Fibroblast of skin of right biceps (primary cell): ENCODE measurements at regions not wholly inside any gene's neighbourhood (a gene's known extent, or its start where the extent isn't known, plus 50 kb on each side); places are given as distances from the start of the nearest gene placed in this dataset.

Source experiments
- DNase-seq: peaks from one replicate; pipeline ENCODE4 v3.0.0-alpha.2; 2013

- DNase-seq: no peak
These were observed 131.1 kb upstream of the TBX20 start for GRCh38 chr7:35384761-35385700.

- no peak for DNase-seq
These were observed 126.9 kb upstream of the TBX20 start for GRCh38 chr7:35380739-35381224.

- no peak for DNase-seq
These were observed 125.6 kb upstream of the TBX20 start for GRCh38 chr7:35379481-35379880.

GRCh38 chr7:35375516-35375915 is 121.6 kb upstream of the TBX20 start:
- DNase-seq: no peak

GRCh38 chr7:35374858-35375257 is 121.0 kb upstream of the TBX20 start:
- DNase-seq: no peak

- no peak for DNase-seq
These were observed 117.3 kb upstream of the TBX20 start for GRCh38 chr7:35371221-35371620.

GRCh38 chr7:35370687-35371086 is 116.8 kb upstream of the TBX20 start:
- no peak for DNase-seq

- no peak for DNase-seq
These were observed 112.6 kb upstream of the TBX20 start for GRCh38 chr7:35366167-35367155.

GRCh38 chr7:35365523-35365922 is 111.6 kb upstream of the TBX20 start:
- DNase-seq: no peak

GRCh38 chr7:35362341-35362740 is 108.4 kb upstream of the TBX20 start:
- DNase-seq: no peak

- no peak for DNase-seq
These were observed 105.5 kb upstream of the TBX20 start for GRCh38 chr7:35359423-35359822.

GRCh38 chr7:35356495-35356894 is 102.6 kb upstream of the TBX20 start:
- DNase-seq: no peak

GRCh38 chr7:35355911-35356310 is 102.0 kb upstream of the TBX20 start:
- DNase-seq: no peak

GRCh38 chr7:35355199-35355598 is 101.3 kb upstream of the TBX20 start:
- DNase-seq: no peak

- no peak for DNase-seq
These were observed 99.6 kb upstream of the TBX20 start for GRCh38 chr7:35353481-35353880.

GRCh38 chr7:35351466-35351865 is 97.6 kb upstream of the TBX20 start:
- no peak for DNase-seq

GRCh38 chr7:35348611-35349400 is 94.9 kb upstream of the TBX20 start:
- DNase-seq: no peak

GRCh38 chr7:35342786-35343185 is 88.9 kb upstream of the TBX20 start:
- DNase-seq: no peak

GRCh38 chr7:35339811-35340210 is 85.9 kb upstream of the TBX20 start:
- DNase-seq: no peak

- no peak for DNase-seq
These were observed 82.5 kb upstream of the TBX20 start for GRCh38 chr7:35336444-35336843.

- peak; percentile 1 for DNase-seq
These were observed 80.6 kb upstream of the TBX20 start for GRCh38 chr7:35334506-35334905.

GRCh38 chr7:35333265-35333664 is 79.4 kb upstream of the TBX20 start:
- DNase-seq: no peak
